ENCODE measurements at regions not wholly inside any gene's neighbourhood (a gene's known extent, or its start where the extent isn't known, plus 50 kb on each side); places are given as distances from the start of the nearest gene placed in this dataset.

- TF ChIP-seq POLR2A (IDR thresholded peaks at IDR 0.05) (no peak), CTCF (IDR thresholded peaks at IDR 0.05) (no peak)
Measured at GRCh38 chr4:81546777-81547176, 75.1 kb upstream of the RASGEF1B start.
